SK-N-SH treated with all-trans-retinoic acid at 6 μM for 48 hours (cell line): ENCODE measurements at regions not wholly inside any gene's neighbourhood (a gene's known extent, or its start where the extent isn't known, plus 50 kb on each side); places are given as distances from the start of the nearest gene placed in this dataset.

ENCODE experiments used
- ATAC-seq: fragments of 200-7000 bp; cut with Tn5 transposase; 3 replicates; pipeline ENCODE4 v1.9.1; 2020; ENCODE audit warnings: mild to moderate bottlenecking, moderate library complexity
- ARNTL ChIP-seq: fragments of 450-650 bp; formaldehyde crosslinking; IDR thresholded peaks from 2 replicates; pipeline ENCODE4 v1.5.0; 2020; ENCODE audit warnings: low read depth, mild to moderate bottlenecking, moderate library complexity, borderline replicate concordance
- CSDC2 ChIP-seq: fragments of 250-450 bp; sonication (Bioruptor Pico); IDR thresholded peaks from 2 replicates; pipeline ENCODE4 v1.5.0; 2020; ENCODE audit warnings: mild to moderate bottlenecking, moderate library complexity
- ESRRG ChIP-seq: fragments of 250-450 bp; sonication (Bioruptor Pico); IDR thresholded peaks from 2 replicates; pipeline ENCODE4 v1.6.1; 2021; ENCODE audit warnings: mild to moderate bottlenecking
- GLIS3 ChIP-seq: fragments of 250-450 bp; sonication (Bioruptor Pico); IDR thresholded peaks from 2 replicates; pipeline ENCODE4 v1.5.0; 2020; ENCODE audit warnings: mild to moderate bottlenecking, moderate library complexity
- ISL1 ChIP-seq: fragments of 250-450 bp; sonication (Bioruptor Pico); IDR thresholded peaks from 2 replicates; pipeline ENCODE4 v2.1.2; 2022; ENCODE audit warnings: mild to moderate bottlenecking, moderate library complexity
- OSR1 ChIP-seq: fragments of 250-450 bp; sonication (Bioruptor Pico); IDR thresholded peaks from 2 replicates; pipeline ENCODE4 v1.8.0; 2022; ENCODE audit warnings: moderate library complexity, mild to moderate bottlenecking, inconsistent platforms
- PATZ1 ChIP-seq: fragments of 250-450 bp; sonication (Bioruptor Pico); IDR thresholded peaks from 2 replicates; pipeline ENCODE4 v1.8.0; 2020; ENCODE audit warnings: mild to moderate bottlenecking, moderate library complexity, borderline replicate concordance
- POU6F1 ChIP-seq: fragments of 250-450 bp; sonication (Bioruptor Pico); IDR thresholded peaks from 2 replicates; pipeline ENCODE4 v1.8.0; 2021; ENCODE audit warnings: low read depth, mild to moderate bottlenecking, moderate library complexity, borderline replicate concordance
- PPARA ChIP-seq: fragments of 250-450 bp; sonication (Bioruptor Pico); IDR thresholded peaks from 2 replicates; pipeline ENCODE4 v1.5.0; 2020; ENCODE audit warnings: mild to moderate bottlenecking, borderline replicate concordance
- RARB ChIP-seq: fragments of 250-450 bp; sonication (Bioruptor Pico); IDR thresholded peaks from 2 replicates; pipeline ENCODE4 v1.8.0; 2021; ENCODE audit warnings: mild to moderate bottlenecking, moderate library complexity
- SNAI2 ChIP-seq: fragments of 250-450 bp; sonication (Bioruptor Pico); IDR thresholded peaks from 2 replicates; pipeline ENCODE4 v1.5.0; 2020; ENCODE audit warnings: mild to moderate bottlenecking, moderate library complexity
- TCF4 ChIP-seq: fragments of 250-450 bp; sonication (Bioruptor Pico); IDR thresholded peaks from 2 replicates; pipeline ENCODE4 v1.8.0; 2021; ENCODE audit warnings: mild to moderate bottlenecking, moderate library complexity, borderline replicate concordance
- TOX ChIP-seq: fragments of 250-450 bp; sonication (Bioruptor Pico); IDR thresholded peaks from 2 replicates; pipeline ENCODE4 v1.8.0; 2021; ENCODE audit warnings: mild to moderate bottlenecking, moderate library complexity, borderline replicate concordance
- ZC3H10 ChIP-seq: fragments of 250-450 bp; sonication (Bioruptor Pico); IDR thresholded peaks from 2 replicates; pipeline ENCODE4 v1.5.1; 2021; ENCODE audit warnings: mild to moderate bottlenecking, moderate library complexity
- ZFP3 ChIP-seq: fragments of 250-450 bp; sonication (Bioruptor Pico); IDR thresholded peaks from 2 replicates; pipeline ENCODE4 v1.5.0; 2020; ENCODE audit warnings: mild to moderate bottlenecking, moderate library complexity
- ZFP30 ChIP-seq: fragments of 450-650 bp; formaldehyde crosslinking; IDR thresholded peaks from 2 replicates; pipeline ENCODE4 v1.5.0; 2022; ENCODE audit warnings: mild to moderate bottlenecking, moderate library complexity
- ZNF565 ChIP-seq: fragments of 450-650 bp; formaldehyde crosslinking; conservative IDR thresholded peaks from 2 replicates; pipeline ENCODE4 v1.5.0; 2020; ENCODE audit warnings: low read depth, mild to moderate bottlenecking, moderate library complexity
- ZNF70 ChIP-seq: fragments of 450-650 bp; formaldehyde crosslinking; IDR thresholded peaks from 2 replicates; pipeline ENCODE4 v1.5.0; 2020; ENCODE audit warnings: mild to moderate bottlenecking, moderate library complexity
- ZNF8 ChIP-seq: fragments of 450-650 bp; formaldehyde crosslinking; IDR thresholded peaks from 2 replicates; pipeline ENCODE4 v1.5.0; 2020; ENCODE audit warnings: mild to moderate bottlenecking, moderate library complexity
- TF ChIP-seq, protein P1 (sequence below): fragments of 250-450 bp; sonication (Bioruptor Pico); IDR thresholded peaks from 2 replicates; pipeline ENCODE4 v1.5.1; 2021; ENCODE audit warnings: mild to moderate bottlenecking, moderate library complexity
- TF ChIP-seq, protein P2 (sequence below): fragments of 250-450 bp; sonication (Bioruptor Pico); IDR thresholded peaks from 2 replicates; pipeline ENCODE4 v1.5.1; 2020; ENCODE audit warnings: low read depth, mild to moderate bottlenecking, moderate library complexity

DNA sequence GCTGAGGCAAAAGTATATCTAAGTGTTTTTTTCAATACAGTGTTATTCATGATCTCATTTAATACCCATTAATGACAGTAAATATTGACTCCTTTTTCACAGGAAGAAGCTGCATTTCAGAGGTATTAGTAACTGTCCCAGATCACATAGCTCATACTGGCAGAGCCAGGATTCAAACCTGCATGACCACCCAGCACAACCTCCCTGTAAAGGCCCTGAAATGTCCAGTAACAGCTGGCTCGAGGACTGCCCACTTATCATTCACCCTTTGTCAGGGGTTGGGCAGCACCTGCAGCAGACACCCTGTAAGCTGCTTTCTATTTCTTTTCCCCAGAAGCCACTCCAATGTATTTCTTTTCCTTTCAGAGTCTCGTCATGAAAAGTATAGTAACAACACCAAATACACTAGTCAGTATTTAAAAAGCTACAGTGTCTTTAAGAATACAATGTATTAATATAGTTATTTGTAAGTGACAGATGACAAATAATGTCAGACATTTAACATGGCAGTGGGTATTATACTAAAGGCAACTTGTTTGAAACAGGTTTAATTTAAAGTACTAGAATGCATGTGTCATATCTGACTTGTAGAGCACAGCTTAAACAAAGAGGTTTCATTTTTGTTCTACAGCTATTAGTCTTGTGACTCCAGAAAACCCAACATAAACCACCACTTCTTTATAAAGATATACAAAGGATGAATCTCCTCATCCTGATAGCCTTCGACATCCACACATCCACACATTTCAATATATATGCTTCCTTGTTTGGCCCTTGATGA lies 841.6 kb upstream of the GJE1 start:
- TF ChIP-seq CSDC2 (CRISPR knock-in tag) (no peak), ZNF565 (CRISPR knock-in tag) (no peak), ISL1 (no peak), ARNTL (no peak), ESRRG (no peak), ZFP3 (CRISPR knock-in tag) (no peak), PPARA (CRISPR knock-in tag) (no peak)
- TF ChIP-seq, protein P1, sequence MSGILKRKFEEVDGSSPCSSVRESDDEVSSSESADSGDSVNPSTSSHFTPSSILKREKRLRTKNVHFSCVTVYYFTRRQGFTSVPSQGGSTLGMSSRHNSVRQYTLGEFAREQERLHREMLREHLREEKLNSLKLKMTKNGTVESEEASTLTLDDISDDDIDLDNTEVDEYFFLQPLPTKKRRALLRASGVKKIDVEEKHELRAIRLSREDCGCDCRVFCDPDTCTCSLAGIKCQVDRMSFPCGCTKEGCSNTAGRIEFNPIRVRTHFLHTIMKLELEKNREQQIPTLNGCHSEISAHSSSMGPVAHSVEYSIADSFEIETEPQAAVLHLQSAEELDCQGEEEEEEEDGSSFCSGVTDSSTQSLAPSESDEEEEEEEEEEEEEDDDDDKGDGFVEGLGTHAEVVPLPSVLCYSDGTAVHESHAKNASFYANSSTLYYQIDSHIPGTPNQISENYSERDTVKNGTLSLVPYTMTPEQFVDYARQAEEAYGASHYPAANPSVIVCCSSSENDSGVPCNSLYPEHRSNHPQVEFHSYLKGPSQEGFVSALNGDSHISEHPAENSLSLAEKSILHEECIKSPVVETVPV (CRISPR knock-in tag), result no peak
- TF ChIP-seq, protein P2, sequence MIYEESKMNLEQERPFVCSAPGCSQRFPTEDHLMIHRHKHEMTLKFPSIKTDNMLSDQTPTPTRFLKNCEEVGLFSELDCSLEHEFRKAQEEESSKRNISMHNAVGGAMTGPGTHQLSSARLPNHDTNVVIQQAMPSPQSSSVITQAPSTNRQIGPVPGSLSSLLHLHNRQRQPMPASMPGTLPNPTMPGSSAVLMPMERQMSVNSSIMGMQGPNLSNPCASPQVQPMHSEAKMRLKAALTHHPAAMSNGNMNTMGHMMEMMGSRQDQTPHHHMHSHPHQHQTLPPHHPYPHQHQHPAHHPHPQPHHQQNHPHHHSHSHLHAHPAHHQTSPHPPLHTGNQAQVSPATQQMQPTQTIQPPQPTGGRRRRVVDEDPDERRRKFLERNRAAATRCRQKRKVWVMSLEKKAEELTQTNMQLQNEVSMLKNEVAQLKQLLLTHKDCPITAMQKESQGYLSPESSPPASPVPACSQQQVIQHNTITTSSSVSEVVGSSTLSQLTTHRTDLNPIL (CRISPR knock-in tag), result no peak
- TF ChIP-seq, all 23 proteins: peak for 0
- peak; percentile 42; the same call in 2 of the 3 replicates for ATAC-seq

DNA sequence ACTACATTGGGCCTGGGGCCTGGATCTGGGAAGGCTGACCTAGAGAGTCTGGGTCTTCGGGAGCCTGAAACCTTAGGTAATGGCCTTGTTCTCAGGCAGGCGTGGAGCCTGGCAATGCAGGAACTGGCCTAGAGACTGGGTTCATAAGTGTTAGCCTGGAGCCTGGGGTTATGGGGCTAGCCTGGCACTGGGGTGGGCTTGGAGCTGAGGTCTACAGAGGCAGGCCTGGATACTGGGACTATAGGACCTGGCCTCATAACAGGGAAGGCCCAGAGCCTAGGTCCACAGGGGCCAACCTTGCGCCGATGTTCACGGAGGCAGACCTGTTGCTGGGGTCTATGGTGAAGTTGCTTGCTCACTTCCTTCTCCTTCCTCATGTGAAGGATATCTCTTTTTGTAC lies 843.8 kb upstream of the GJE1 start:
- ATAC-seq, result no peak
- TF ChIP-seq, protein P1 (CRISPR knock-in tag), result no peak
- TF ChIP-seq ARNTL (no peak), POU6F1 (CRISPR knock-in tag) (no peak), ZNF565 (CRISPR knock-in tag) (no peak), CSDC2 (CRISPR knock-in tag) (no peak), ZC3H10 (CRISPR knock-in tag) (no peak), PPARA (CRISPR knock-in tag) (no peak), ISL1 (no peak), SNAI2 (CRISPR knock-in tag) (no peak), ZFP3 (CRISPR knock-in tag) (no peak), ZNF70 (no peak), OSR1 (CRISPR knock-in tag) (no peak)

GRCh38 chr6:141282263-141282662 lies 850.5 kb upstream of the GJE1 start:
- TF ChIP-seq ARNTL, result no peak
- TF ChIP-seq, protein P1 (CRISPR knock-in tag), result no peak
- ATAC-seq, result no peak

DNA sequence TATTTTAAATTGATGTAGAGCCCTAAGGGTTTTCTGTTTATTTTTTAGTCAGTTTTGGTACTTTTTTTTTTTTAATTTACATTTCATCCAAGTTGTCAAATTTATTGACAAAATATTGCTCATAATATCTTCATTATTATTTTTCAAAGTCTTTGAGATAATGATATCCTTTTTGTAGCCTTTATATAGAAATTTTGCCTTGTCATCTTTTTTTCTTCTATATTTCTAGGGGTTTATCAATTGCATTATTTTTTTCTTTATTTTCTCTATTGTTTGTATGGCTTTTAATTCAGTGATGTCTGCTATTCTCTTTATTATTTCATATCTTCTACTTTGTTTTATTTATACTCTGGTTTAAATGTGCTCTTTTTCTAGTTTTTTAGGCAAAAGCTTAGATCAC lies 863.0 kb upstream of the GJE1 start:
- ATAC-seq, result no peak
- TF ChIP-seq RARB (CRISPR knock-in tag), result no peak
- no peak for TF ChIP-seq ISL1
- no peak for TF ChIP-seq PATZ1 (CRISPR knock-in tag)
- TF ChIP-seq ARNTL, result no peak
- TF ChIP-seq ZFP3 (CRISPR knock-in tag), result no peak
- TF ChIP-seq SNAI2 (CRISPR knock-in tag), result no peak
- no peak for TF ChIP-seq ZNF70
- TF ChIP-seq ZFP30 (CRISPR knock-in tag), result no peak
- TF ChIP-seq GLIS3 (CRISPR knock-in tag), result no peak
- no peak for TF ChIP-seq TCF4 (CRISPR knock-in tag)
- no peak for TF ChIP-seq ESRRG
- TF ChIP-seq ZNF8 (CRISPR knock-in tag), result no peak
- no peak for TF ChIP-seq POU6F1 (CRISPR knock-in tag)
- TF ChIP-seq PPARA (CRISPR knock-in tag), result no peak
- TF ChIP-seq ZC3H10 (CRISPR knock-in tag), result no peak
- no peak for TF ChIP-seq TOX (CRISPR knock-in tag)
